CD14-positive monocyte (primary cell): ENCODE measurements at regions not wholly inside any gene's neighbourhood (a gene's known extent, or its start where the extent isn't known, plus 50 kb on each side); places are given as distances from the start of the nearest gene placed in this dataset.

Experiments used
- DNase-seq, 3 donors: peaks; one replicate each; pipeline ENCODE4 v3.0.0-alpha.2; 2011 to 2022
- H2AFZ ChIP-seq: 2 replicates; pipeline ENCODE4 v1.6.0; 2012; ENCODE audit warnings: mild to moderate bottlenecking, low read depth, low read length, inconsistent platforms; ENCODE audit not compliant: insufficient read depth, poor library complexity, severe bottlenecking
- H3K27ac ChIP-seq, 2 donors: 1 replicate in 1 of 2; 2 replicates in 1 of 2; pipeline ENCODE4 v1.5.1; 2012 to 2013; ENCODE audit warnings: low read length in 2 of 2, control low read depth in 1 of 2, inconsistent platforms in 1 of 2, low read depth in 1 of 2, mild to moderate bottlenecking in 1 of 2
- H3K27me3 ChIP-seq, 2 donors: one replicate each; pipeline versions ENCODE4 v1.6.0 to v1.6.1; 2011 to 2013; ENCODE audit warnings: low read length in 2 of 2; ENCODE audit not compliant: control insufficient read depth in 2 of 2, insufficient read depth in 2 of 2
- H3K36me3 ChIP-seq, 2 donors: replicated peaks in 1 of 2; 1 replicate in 1 of 2; 2 replicates in 1 of 2; pipeline versions ENCODE4 v1.5.1 to v1.6.1; 2012 to 2013; ENCODE audit warnings: low read length in 2 of 2, control low read depth in 1 of 2, inconsistent platforms in 1 of 2, mild to moderate bottlenecking in 1 of 2; ENCODE audit not compliant: insufficient read depth in 2 of 2, control insufficient read depth in 1 of 2
- H3K4me1 ChIP-seq, 2 donors: 1 replicate in 1 of 2; 2 replicates in 1 of 2; pipeline versions ENCODE4 v1.5.1 to v1.6.1; 2012 to 2013; ENCODE audit warnings: low read length in 2 of 2, control low read depth in 1 of 2, inconsistent platforms in 1 of 2, mild to moderate bottlenecking in 1 of 2, moderate library complexity in 1 of 2; ENCODE audit not compliant: insufficient read depth in 2 of 2, control insufficient read depth in 1 of 2
- H3K4me2 ChIP-seq: replicated peaks from 2 replicates; pipeline ENCODE3; 2012; ENCODE audit warnings: low read length, moderate library complexity, mild to moderate bottlenecking; ENCODE audit not compliant: poor library complexity, severe bottlenecking; ENCODE audit errors: extremely low read depth
- H3K4me3 ChIP-seq, 3 experiments: fragments of 200-600 bp in 1 of 3; sonication (generic) in 1 of 3; replicated peaks in 1 of 3; 1 replicate in 2 of 3; 2 replicates in 1 of 3; pipeline ENCODE4 v1.5.1; 2011 to 2013; ENCODE audit warnings: low read length in 3 of 3, mild to moderate bottlenecking in 3 of 3, control low read depth in 2 of 3, low read depth in 2 of 3, inconsistent platforms in 1 of 3, moderate library complexity in 1 of 3
- H3K79me2 ChIP-seq: 2 replicates; pipeline ENCODE4 v1.6.0; 2012; ENCODE audit warnings: mild to moderate bottlenecking, control low read depth, inconsistent platforms, low read length, moderate library complexity; ENCODE audit not compliant: insufficient read depth
- H3K9ac ChIP-seq: 2 replicates; pipeline ENCODE4 v1.6.0; 2017; ENCODE audit warnings: low read length, mild to moderate bottlenecking; ENCODE audit not compliant: insufficient read depth, poor library complexity, severe bottlenecking
- H3K9me3 ChIP-seq, 2 donors: replicated peaks in 1 of 2; 1 replicate in 1 of 2; 2 replicates in 1 of 2; pipeline versions ENCODE4 v1.5.1 to v1.6.1; 2012 to 2013; ENCODE audit warnings: low read length in 2 of 2, control low read depth in 1 of 2; ENCODE audit not compliant: control insufficient read depth in 1 of 2, insufficient read depth in 1 of 2
- H4K20me1 ChIP-seq: 2 replicates; pipeline ENCODE4 v1.6.0; 2012; ENCODE audit warnings: mild to moderate bottlenecking, low read length, control low read depth, moderate library complexity; ENCODE audit not compliant: insufficient read depth
- H3K27ac Mint-ChIP-seq, 7 donors: one replicate each; pipeline ENCODE4 v1.8.0; 2020; ENCODE audit warnings: mild to moderate bottlenecking in 7 of 7, mixed read lengths in 7 of 7, moderate library complexity in 6 of 7, inconsistent platforms in 2 of 7
- H3K27me3 Mint-ChIP-seq, 3 donors: one replicate each; pipeline ENCODE4 v1.8.0; 2021 to 2022; ENCODE audit warnings: low read depth in 3 of 3, mild to moderate bottlenecking in 3 of 3, mixed read lengths in 3 of 3, moderate library complexity in 3 of 3, inconsistent platforms in 1 of 3
- H3K36me3 Mint-ChIP-seq, 2 donors: one replicate each; pipeline ENCODE4 v1.8.0; 2020; ENCODE audit warnings: mixed read lengths in 2 of 2, inconsistent platforms in 1 of 2, mild to moderate bottlenecking in 1 of 2
- H3K4me1 Mint-ChIP-seq: one replicate; pipeline ENCODE4 v1.8.0; 2020; ENCODE audit warnings: mild to moderate bottlenecking, mixed read lengths
- H3K4me3 Mint-ChIP-seq, 2 donors: one replicate each; pipeline ENCODE4 v1.8.0; 2020; ENCODE audit warnings: mild to moderate bottlenecking in 2 of 2, mixed read lengths in 2 of 2, moderate library complexity in 1 of 2
- H3K9me3 Mint-ChIP-seq, 7 donors: one replicate each; pipeline ENCODE4 v1.8.0; 2020 to 2022; ENCODE audit warnings: mixed read lengths in 7 of 7, mild to moderate bottlenecking in 6 of 7, moderate library complexity in 6 of 7, inconsistent platforms in 2 of 7
- WGBS: methylation state at CpG from one replicate; pipeline ENCODE4 v1.1.5; 2013; ENCODE audit warnings: missing lambda C conversion rate; ENCODE audit not compliant: insufficient coverage; 5-methylcytosine and 5-hydroxymethylcytosine counted together
- intact Hi-C, 2 donors: fragments of 100-400 bp; cut with micrococcal nuclease; formaldehyde crosslinking; loops; one replicate each; pipeline versions ENCODE4 v1.15.0 to v1.15.1; 2023
- TF ChIP-seq, protein P1 (sequence below): fragments of 200-600 bp; IDR thresholded peaks from one replicate; pipeline ENCODE4 v1.8.0; 2022; ENCODE audit warnings: antibody characterized with exemption, mild to moderate bottlenecking

DNA sequence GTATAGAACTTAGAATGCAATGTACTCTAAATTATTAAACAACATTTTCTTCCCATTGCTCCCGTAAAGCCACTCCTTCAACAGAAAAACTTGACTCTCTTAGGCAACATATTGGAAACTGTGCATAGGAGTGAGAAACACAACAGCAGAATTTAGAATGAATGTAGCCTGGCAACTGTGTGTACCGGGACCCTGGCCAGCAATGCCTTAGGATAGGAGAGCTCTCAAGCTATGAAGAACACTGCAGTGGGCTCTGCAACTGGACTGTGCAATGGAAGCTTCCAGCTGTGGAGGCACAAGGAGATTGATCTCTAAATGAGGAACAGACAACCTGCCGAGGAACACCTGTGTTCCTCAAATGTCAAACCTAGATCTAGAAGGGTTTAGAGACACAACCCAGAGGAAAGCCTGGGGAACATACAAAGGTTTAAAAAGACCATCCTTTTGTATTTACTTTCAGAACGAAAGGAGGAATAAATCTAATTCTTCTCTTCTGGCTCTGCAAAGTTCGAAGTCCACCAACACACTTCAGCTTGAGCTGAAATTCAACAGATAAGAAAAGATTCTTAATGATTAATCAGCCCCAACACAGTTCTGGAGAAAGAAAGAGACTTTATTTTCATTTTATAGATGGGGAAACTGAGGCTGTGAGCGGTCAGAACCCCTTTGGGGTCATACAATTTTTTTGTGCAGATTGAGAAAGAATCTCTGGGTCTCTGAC, 51.5 kb upstream of the ARL15 start:
- no peaks in the 10 kb centered on the region for H4K20me1 ChIP-seq
- Mint-ChIP-seq H3K27ac (no peak overlapping the region), H3K4me1 (no peaks in the 10 kb centered on the region), H3K36me3 (no peaks in the 10 kb centered on the region), H3K4me3 (no peak overlapping the region), H3K9me3 (peaks cover 0 to 3% (median 0%) of the 10 kb centered on the region in 7 donors), H3K27me3 (peaks cover 0 to 4% (median 1%) of the 10 kb centered on the region in 3 donors)
- H3K9ac ChIP-seq, result no peak overlapping the region
- H3K4me3 ChIP-seq, result no peak overlapping the region
- H3K79me2 ChIP-seq, result no peaks in the 10 kb centered on the region
- intact Hi-C loops, result no loop called here
- H3K27ac ChIP-seq, result no peak overlapping the region
- H2AFZ ChIP-seq, result no peak overlapping the region
- no peak for DNase-seq
- no peak overlapping the region for H3K4me2 ChIP-seq
- TF ChIP-seq, protein P1, sequence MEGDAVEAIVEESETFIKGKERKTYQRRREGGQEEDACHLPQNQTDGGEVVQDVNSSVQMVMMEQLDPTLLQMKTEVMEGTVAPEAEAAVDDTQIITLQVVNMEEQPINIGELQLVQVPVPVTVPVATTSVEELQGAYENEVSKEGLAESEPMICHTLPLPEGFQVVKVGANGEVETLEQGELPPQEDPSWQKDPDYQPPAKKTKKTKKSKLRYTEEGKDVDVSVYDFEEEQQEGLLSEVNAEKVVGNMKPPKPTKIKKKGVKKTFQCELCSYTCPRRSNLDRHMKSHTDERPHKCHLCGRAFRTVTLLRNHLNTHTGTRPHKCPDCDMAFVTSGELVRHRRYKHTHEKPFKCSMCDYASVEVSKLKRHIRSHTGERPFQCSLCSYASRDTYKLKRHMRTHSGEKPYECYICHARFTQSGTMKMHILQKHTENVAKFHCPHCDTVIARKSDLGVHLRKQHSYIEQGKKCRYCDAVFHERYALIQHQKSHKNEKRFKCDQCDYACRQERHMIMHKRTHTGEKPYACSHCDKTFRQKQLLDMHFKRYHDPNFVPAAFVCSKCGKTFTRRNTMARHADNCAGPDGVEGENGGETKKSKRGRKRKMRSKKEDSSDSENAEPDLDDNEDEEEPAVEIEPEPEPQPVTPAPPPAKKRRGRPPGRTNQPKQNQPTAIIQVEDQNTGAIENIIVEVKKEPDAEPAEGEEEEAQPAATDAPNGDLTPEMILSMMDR, result no peak
- WGBS, result 92% methylated on average over 2 of the region's 6 CpGs
- H3K27me3 ChIP-seq, result no peaks in the 10 kb centered on the region
- no peaks in the 10 kb centered on the region for H3K9me3 ChIP-seq
- no peaks in the 10 kb centered on the region for H3K4me1 ChIP-seq
- H3K36me3 ChIP-seq, result no peaks in the 10 kb centered on the region

DNA sequence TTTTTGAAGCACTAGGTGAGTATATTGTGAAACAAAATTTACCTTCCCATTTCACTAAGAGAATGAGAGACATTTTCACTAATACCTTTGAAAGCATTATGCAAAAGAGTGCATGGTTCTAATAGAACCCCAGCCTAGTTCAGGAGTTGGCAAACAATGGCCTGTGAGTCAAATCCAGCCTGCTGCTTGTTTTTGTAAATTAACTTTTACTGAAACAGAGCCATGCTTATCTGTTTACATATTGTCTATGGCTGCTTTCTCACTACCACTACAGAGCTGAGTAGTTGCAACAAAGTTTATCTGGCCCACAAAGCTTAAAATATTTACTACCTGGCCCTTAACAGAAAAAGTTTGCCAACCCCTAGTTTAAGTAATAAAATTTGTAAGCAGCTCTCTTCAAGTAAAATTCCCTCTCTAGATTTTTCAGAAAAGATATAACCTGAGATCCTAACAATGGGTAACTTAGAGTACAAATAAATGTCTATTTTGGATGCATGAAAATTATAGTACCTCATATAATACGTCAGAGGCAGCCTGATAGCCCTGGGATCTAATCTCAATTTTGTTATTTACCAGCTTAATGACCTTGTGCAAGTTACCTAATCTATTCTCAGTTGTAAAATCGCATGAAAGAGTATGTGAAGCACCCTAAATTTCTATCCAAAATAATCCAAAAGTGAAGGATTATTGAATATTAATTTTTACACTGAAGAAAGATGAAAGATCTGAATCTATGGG, 50.7 kb upstream of the ARL15 start:
- WGBS, result no CpG with 5 or more reads among the region's 2 CpGs
- no peaks in the 10 kb centered on the region for H3K4me1 Mint-ChIP-seq
- Histone ChIP-seq H3K4me3 (no peak overlapping the region), H3K9me3 (no peaks in the 10 kb centered on the region), H3K36me3 (no peaks in the 10 kb centered on the region), H2AFZ (no peak overlapping the region), H3K79me2 (no peaks in the 10 kb centered on the region), H4K20me1 (no peaks in the 10 kb centered on the region), H3K27ac (no peak overlapping the region), H3K9ac (no peak overlapping the region), H3K27me3 (no peaks in the 10 kb centered on the region), H3K4me1 (no peaks in the 10 kb centered on the region), H3K4me2 (no peak overlapping the region)
- no peak overlapping the region for H3K4me3 Mint-ChIP-seq
- no peaks in the 10 kb centered on the region for H3K36me3 Mint-ChIP-seq
- TF ChIP-seq, protein P1, result no peak
- H3K27me3 Mint-ChIP-seq, result peaks cover 0 to 4% (median 1%) of the 10 kb centered on the region in 3 donors
- H3K9me3 Mint-ChIP-seq, result peaks cover 0 to 2% (median 0%) of the 10 kb centered on the region in 7 donors
- intact Hi-C loops, result no loop called here
- no peak for DNase-seq
- no peak overlapping the region for H3K27ac Mint-ChIP-seq
